Right ventricle myocardium superior (tissue), 1 donor: ENCODE measurements at regions not wholly inside any gene's neighbourhood (a gene's known extent, or its start where the extent isn't known, plus 50 kb on each side); places are given as distances from the start of the nearest gene placed in this dataset.
"Not testable (repeated sequence)": the region's sequence is repeated elsewhere in the genome, so short reads cannot be mapped to it uniquely, and the experiment has no call there.

Experiments
- ATAC-seq: fragments of 200-7000 bp; cut with Tn5 transposase; one replicate; pipeline ENCODE4 v1.9.1; 2020; ENCODE audit warnings: mild to moderate bottlenecking; ENCODE audit not compliant: poor library complexity
- DNase-seq: peaks from one replicate; pipeline ENCODE4 v3.0.0-alpha.2; 2020
- intact Hi-C: fragments of 100-400 bp; cut with DNase I; formaldehyde crosslinking; loops from one replicate; pipeline ENCODE4 v1.11.2; 2022
- donor health status: DM: no; HTN: yes; CAD: no; lungs with severe emphysema.

GRCh38 chr1:8155528-8156186 is 129.5 kb upstream of the ERRFI1 start:
- intact Hi-C loops = no loop called here
- no peak for DNase-seq

GRCh38 chr1:8154621-8155052 is 128.5 kb upstream of the ERRFI1 start:
- DNase-seq (no peak), ATAC-seq (no peak)
- intact Hi-C loops = no loop called here

More at GRCh38 chr1:8155528-8156186, 129.5 kb upstream of the ERRFI1 start:
- no peak for ATAC-seq

GRCh38 chr1:8153961-8154360 is 127.9 kb upstream of the ERRFI1 start:
- intact Hi-C loops = no loop called here
- ATAC-seq (no peak), DNase-seq (no peak)

GRCh38 chr1:8152731-8153702 is 126.9 kb upstream of the ERRFI1 start:
- intact Hi-C loops = no loop called here
- no peak for ATAC-seq
- DNase-seq = no peak

- intact Hi-C loops = no loop called here
- no peak for DNase-seq
- ATAC-seq = no peak
These were observed 125.5 kb upstream of the ERRFI1 start for GRCh38 chr1:8151647-8152046.

GRCh38 chr1:8149756-8150155 is 123.6 kb upstream of the ERRFI1 start:
- DNase-seq, intact Hi-C loops, ATAC-seq: not testable (repeated sequence)

- DNase-seq (no peak), ATAC-seq (no peak)
- intact Hi-C loops = no loop called here
These were observed 121.8 kb upstream of the ERRFI1 start for GRCh38 chr1:8147956-8148355.

GRCh38 chr1:8146257-8146855 is 120.2 kb upstream of the ERRFI1 start:
- intact Hi-C loops = no loop called here
- ATAC-seq (no peak), DNase-seq (no peak)

GRCh38 chr1:8145545-8146202 is 119.6 kb upstream of the ERRFI1 start:
- DNase-seq (no peak), ATAC-seq (no peak)
- intact Hi-C loops = no loop called here

GRCh38 chr1:8144323-8144722 is 118.2 kb upstream of the ERRFI1 start:
- intact Hi-C loops = no loop called here
- ATAC-seq (no peak), DNase-seq (no peak)

- intact Hi-C loops = no loop called here
- ATAC-seq (no peak), DNase-seq (no peak)
These were observed 117.0 kb upstream of the ERRFI1 start for GRCh38 chr1:8142955-8143629.

GRCh38 chr1:8139941-8140340 is 113.8 kb upstream of the ERRFI1 start:
- no peak for ATAC-seq
- intact Hi-C loops = no loop called here

GRCh38 chr1:8139383-8139782 is 113.3 kb upstream of the ERRFI1 start:
- intact Hi-C loops = no loop called here
- ATAC-seq = no peak
- DNase-seq = no peak

More at GRCh38 chr1:8139941-8140340, 113.8 kb upstream of the ERRFI1 start:
- no peak for DNase-seq

- DNase-seq (no peak), ATAC-seq (no peak)
- intact Hi-C loops = no loop called here
These were observed 112.6 kb upstream of the ERRFI1 start for GRCh38 chr1:8138673-8139072.

- DNase-seq (no peak), ATAC-seq (peak; percentile 64)
- intact Hi-C loops = no loop called here
These were observed 111.6 kb upstream of the ERRFI1 start for GRCh38 chr1:8137481-8138244.

GRCh38 chr1:8136766-8137165 is 110.7 kb upstream of the ERRFI1 start:
- DNase-seq = no peak
- intact Hi-C loops = no loop called here
- ATAC-seq = no peak

- ATAC-seq (no peak), DNase-seq (no peak)
- intact Hi-C loops = no loop called here
These were observed 109.1 kb upstream of the ERRFI1 start for GRCh38 chr1:8135250-8135649.
